ENCODE measurements at regions not wholly inside any gene's neighbourhood (a gene's known extent, or its start where the extent isn't known, plus 50 kb on each side); places are given as distances from the start of the nearest gene placed in this dataset.

GRCh38 chr13:60312851-60313505 lies 84.0 kb upstream of the TDRD3 start:
- no peaks in the 10 kb centered on the region for H3K36me3 Mint-ChIP-seq (ENCODE audit: unreplicated experiment)
- H3K4me1 Mint-ChIP-seq (ENCODE audit: low read depth, unreplicated experiment) = no peaks in the 10 kb centered on the region
- no peaks in the 10 kb centered on the region for H3K9me3 Mint-ChIP-seq (ENCODE audit: unreplicated experiment)
- H3K4me3 Mint-ChIP-seq (ENCODE audit: unreplicated experiment) = no peak overlapping the region
- DNase-seq = no peak
- no peak overlapping the region for H3K27ac Mint-ChIP-seq (ENCODE audit: unreplicated experiment)
- TF ChIP-seq CTCF (IDR thresholded peaks at IDR 0.05; ENCODE audit: partially characterized antibody, unreplicated experiment) = no peak
- H3K27me3 Mint-ChIP-seq (ENCODE audit: unreplicated experiment) = no peaks in the 10 kb centered on the region

GRCh38 chr13:60318186-60318585 lies 78.8 kb upstream of the TDRD3 start:
- TF ChIP-seq CTCF (IDR thresholded peaks at IDR 0.05; ENCODE audit: partially characterized antibody, unreplicated experiment) = no peak
- H3K9me3 Mint-ChIP-seq (ENCODE audit: unreplicated experiment) = peaks cover 2% of the 10 kb centered on the region
- no peak for DNase-seq
- no peak overlapping the region for H3K4me3 Mint-ChIP-seq (ENCODE audit: unreplicated experiment)
- H3K36me3 Mint-ChIP-seq (ENCODE audit: unreplicated experiment) = no peaks in the 10 kb centered on the region
- H3K4me1 Mint-ChIP-seq (ENCODE audit: low read depth, unreplicated experiment) = no peaks in the 10 kb centered on the region
- no peaks in the 10 kb centered on the region for H3K27me3 Mint-ChIP-seq (ENCODE audit: unreplicated experiment)
- no peak overlapping the region for H3K27ac Mint-ChIP-seq (ENCODE audit: unreplicated experiment)

- Mint-ChIP-seq H3K4me3 (ENCODE audit: unreplicated experiment) (no peak overlapping the region), H3K9me3 (ENCODE audit: unreplicated experiment) (peaks cover 3% of the 10 kb centered on the region), H3K36me3 (ENCODE audit: unreplicated experiment) (no peaks in the 10 kb centered on the region), H3K27ac (ENCODE audit: unreplicated experiment) (no peak overlapping the region), H3K27me3 (ENCODE audit: unreplicated experiment) (no peaks in the 10 kb centered on the region), H3K4me1 (ENCODE audit: low read depth, unreplicated experiment) (no peaks in the 10 kb centered on the region)
- DNase-seq = no peak
- TF ChIP-seq CTCF (IDR thresholded peaks at IDR 0.05; ENCODE audit: partially characterized antibody, unreplicated experiment) = no peak
Measured at GRCh38 chr13:60324131-60324530, 72.9 kb upstream of the TDRD3 start.

- H3K4me1 Mint-ChIP-seq (ENCODE audit: low read depth, unreplicated experiment) = no peaks in the 10 kb centered on the region
- no peaks in the 10 kb centered on the region for H3K27me3 Mint-ChIP-seq (ENCODE audit: unreplicated experiment)
- H3K4me3 Mint-ChIP-seq (ENCODE audit: unreplicated experiment) = no peak overlapping the region
- TF ChIP-seq CTCF (IDR thresholded peaks at IDR 0.05; ENCODE audit: partially characterized antibody, unreplicated experiment) = no peak
- H3K36me3 Mint-ChIP-seq (ENCODE audit: unreplicated experiment) = no peaks in the 10 kb centered on the region
- H3K9me3 Mint-ChIP-seq (ENCODE audit: unreplicated experiment) = peaks cover 1% of the 10 kb centered on the region
- no peak overlapping the region for H3K27ac Mint-ChIP-seq (ENCODE audit: unreplicated experiment)
- no peak for DNase-seq
Measured at GRCh38 chr13:60326273-60326672, 70.7 kb upstream of the TDRD3 start.

GRCh38 chr13:60327511-60327910 lies 69.5 kb upstream of the TDRD3 start:
- Mint-ChIP-seq H3K36me3 (ENCODE audit: unreplicated experiment) (no peaks in the 10 kb centered on the region), H3K27ac (ENCODE audit: unreplicated experiment) (no peak overlapping the region), H3K4me1 (ENCODE audit: low read depth, unreplicated experiment) (no peaks in the 10 kb centered on the region), H3K9me3 (ENCODE audit: unreplicated experiment) (peaks cover 1% of the 10 kb centered on the region), H3K27me3 (ENCODE audit: unreplicated experiment) (no peaks in the 10 kb centered on the region), H3K4me3 (ENCODE audit: unreplicated experiment) (no peak overlapping the region)
- TF ChIP-seq CTCF (IDR thresholded peaks at IDR 0.05; ENCODE audit: partially characterized antibody, unreplicated experiment) = no peak
- no peak for DNase-seq

All from glutamatergic neuron (in vitro differentiated cells).